Kidney capillary endothelial cell (primary cell): ENCODE measurements at regions not wholly inside any gene's neighbourhood (a gene's known extent, or its start where the extent isn't known, plus 50 kb on each side); places are given as distances from the start of the nearest gene placed in this dataset.

Experiments used
- DNase-seq: peaks from one replicate; pipeline ENCODE4 v3.0.0-alpha.2; 2018; ENCODE audit warnings: low spot score

DNA sequence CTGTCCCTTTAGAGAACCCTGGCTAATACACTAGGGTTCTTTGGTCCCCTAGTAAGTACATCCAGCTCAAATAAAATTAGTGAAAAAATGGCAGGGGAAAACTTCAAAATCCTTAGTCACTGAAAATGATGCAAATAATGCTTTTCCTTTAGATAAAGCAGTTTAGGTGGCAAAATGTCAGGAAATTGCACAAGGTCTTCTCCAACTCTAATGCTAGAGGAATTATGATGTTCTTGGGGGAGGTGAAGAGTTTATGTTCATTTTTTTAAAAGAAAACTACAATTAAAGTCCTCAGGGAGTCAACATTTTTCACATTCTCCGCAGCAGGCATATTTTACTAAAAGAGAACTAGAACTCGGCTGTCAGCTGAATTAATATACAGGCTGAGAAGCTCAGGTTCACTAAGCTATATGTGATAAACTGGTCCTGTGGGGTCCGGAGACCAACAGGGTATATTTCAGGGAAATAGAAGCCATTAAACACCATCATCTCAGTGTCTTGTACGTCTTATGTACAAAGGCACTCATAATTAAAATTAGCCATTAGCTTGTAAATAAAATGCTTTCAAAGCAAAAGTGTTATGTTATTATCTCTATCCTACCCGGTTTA, 1164.7 kb upstream of the AUTS2 start:
- no peak for DNase-seq

DNA sequence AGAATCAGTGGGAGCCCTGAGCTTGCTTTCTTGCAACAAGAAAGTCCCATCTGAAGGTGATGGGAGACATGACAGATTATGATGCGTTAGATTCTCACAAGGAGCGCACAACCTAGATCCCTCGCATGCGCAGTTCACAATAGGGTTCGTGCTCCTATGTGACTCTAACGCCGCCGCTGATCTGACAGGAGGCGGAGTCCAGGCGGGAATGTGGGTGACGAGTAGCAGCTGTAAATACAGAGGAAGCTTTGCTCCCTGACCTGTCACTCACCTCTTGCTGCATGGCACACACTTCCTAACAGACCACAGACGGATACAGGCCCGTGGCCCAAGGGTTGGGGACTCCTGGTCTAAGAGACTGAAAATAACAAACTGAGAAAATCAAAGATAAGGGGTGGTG, 1163.4 kb upstream of the AUTS2 start:
- no peak for DNase-seq

DNA sequence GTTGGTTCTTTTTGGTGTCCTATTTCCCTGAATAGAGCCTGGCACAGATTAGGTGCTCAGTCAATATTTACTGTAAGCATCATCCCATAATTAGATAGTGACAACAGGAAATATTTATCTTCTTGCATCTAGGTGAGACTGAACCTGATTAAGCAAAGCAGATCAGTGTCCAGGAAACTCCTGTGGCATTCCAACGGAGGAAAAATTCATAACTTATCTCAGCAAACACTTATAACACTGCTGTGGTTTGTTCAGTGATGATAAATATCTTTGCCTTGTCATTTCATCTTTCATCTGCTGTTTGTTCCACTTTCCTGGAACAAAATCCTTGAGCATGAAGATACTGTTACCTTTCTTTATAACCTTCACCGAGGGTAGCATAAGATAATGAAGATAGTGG, 1160.3 kb upstream of the AUTS2 start:
- DNase-seq = no peak

DNA sequence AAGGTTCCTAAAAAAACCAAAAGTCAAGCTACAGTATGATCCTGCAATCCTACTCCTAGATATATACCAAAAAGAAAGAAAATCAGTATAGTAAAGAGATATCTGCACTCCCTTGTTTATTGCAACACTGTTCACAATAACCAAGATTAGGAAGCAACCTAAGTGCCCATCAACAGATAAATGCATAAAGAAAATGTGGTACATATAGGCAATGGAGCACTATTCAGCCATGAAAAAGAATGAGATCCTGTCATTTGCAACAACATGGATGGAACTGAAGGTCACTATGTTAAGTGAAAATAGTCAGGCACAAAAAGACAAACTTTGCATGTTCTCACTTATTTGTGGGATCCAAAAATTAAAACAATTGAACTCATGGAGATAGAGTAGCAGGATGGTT, 1159.5 kb upstream of the AUTS2 start:
- no peak for DNase-seq

DNA sequence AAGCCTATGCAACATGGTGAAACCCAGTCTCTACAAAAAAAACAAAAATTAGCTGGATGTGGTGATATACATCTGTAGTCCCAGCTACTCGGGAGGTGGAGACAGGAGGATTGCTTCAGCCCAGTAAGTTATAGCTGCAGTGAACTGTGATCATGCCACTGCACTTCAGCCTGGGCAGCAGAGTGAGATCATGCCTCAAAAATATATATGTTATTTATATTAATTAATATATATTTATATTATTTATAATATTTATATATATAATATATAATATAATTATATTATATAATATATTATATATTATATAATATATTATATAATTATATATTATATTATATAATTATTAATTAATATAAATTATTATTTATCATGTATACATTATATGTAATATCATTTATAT, 1158.4 kb upstream of the AUTS2 start:
- DNase-seq = no peak

DNA sequence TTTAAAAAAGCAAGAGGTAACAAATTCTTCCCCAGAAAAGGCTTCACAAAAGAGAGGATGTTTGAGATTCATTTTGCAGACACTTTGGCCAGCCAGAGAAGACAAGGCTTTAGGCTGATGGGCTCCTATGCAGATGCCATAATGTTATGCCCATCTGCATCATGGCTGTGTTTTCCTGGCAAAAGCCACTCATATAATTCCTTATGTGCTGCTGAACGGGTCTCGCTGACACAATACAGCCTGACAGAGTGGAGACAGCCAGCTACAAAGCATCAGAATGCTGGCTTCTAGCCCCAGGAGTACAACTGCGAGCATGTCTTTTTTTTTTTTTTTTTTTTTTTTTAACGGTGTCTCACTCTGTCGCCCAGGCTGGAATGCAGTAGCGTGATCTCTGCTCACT, 1157.4 kb upstream of the AUTS2 start:
- DNase-seq = no peak

DNA sequence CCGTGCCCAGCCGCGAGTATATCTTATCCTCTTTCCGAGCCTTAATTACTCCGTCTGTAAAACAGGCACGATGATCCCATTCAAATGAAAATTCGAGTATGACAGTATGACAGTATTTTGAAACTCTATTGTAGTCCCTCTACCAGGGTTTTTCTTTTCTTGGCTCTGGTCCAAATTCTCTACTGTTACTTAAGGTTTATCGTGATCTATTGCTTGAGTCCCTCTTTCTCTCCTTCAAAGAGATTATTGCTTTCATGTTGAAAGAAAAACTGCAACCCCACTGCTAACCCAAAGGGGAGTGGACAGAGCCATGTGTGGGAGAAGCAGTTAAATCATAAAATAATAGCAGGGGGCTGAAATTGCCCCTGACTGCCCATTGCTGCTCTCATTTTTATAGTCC, 1156.6 kb upstream of the AUTS2 start:
- DNase-seq = no peak

DNA sequence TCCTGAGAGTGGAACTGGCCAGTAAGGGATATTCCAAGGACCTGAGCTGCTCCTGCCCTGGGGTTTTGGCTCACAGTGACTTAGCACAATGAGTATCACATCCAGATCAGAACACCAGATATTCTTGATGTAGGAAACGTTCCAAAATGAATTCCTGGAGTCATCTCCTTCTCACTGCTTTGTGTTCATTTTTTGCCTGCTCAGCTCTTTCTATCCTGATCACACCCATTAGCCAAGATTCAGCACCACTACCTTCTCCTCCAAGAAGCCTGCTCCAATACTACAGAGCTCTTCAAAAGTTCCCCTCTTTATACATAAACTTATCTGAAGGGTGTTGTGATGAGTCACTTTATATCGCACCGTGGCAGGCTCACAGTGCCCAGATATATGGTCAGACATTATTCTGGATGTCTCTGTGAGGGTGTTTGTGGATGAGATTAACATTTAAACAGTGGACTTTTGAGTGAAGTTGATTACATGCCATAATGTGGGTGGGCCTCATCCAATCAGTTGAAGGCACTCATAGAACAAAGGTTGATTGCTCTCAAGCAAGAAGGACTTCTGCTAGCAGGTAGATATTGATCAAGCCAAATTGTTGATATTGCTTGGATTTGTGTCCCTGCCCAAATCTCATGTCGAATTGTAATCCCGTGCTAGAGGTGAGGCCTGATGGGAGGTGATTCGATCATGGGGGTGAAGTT, 1155.2 kb upstream of the AUTS2 start:
- DNase-seq = no peak

DNA sequence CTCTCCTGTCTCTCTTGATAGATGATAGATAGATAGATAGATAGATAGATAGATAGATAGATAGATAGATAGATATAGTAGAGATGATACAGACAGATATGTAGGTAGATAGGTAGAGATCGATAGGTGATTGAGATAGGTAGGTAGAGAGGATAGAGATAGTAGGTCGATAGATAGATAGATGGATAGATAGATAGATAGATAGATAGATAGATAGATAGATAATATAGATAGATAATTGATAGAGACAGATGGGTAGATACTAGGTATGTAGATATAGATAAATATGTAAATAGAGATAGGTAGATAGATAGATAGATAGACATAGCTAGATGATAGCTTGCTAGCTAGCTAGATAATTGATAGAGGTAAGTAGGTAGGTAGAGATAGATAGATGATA, 1154.2 kb upstream of the AUTS2 start:
- no peak for DNase-seq

DNA sequence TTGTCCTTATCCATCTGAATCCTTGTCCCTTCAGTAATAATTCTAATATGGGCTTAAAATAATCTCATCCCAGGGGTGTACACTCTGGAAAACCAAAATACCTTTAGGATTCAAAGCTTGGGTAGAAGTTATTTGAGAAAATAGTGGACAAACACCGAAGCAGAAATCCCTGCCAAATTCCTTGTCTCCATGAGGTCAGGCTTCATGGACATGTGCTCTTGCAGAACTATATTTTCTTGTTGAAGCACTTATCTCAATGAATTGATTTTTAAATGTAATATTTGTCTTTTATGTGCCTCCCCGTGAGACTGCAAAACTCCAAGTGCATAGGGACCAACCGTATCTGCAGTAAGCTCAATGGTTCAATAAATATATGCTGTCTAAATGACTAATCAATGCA, 1153.3 kb upstream of the AUTS2 start:
- DNase-seq = no peak

DNA sequence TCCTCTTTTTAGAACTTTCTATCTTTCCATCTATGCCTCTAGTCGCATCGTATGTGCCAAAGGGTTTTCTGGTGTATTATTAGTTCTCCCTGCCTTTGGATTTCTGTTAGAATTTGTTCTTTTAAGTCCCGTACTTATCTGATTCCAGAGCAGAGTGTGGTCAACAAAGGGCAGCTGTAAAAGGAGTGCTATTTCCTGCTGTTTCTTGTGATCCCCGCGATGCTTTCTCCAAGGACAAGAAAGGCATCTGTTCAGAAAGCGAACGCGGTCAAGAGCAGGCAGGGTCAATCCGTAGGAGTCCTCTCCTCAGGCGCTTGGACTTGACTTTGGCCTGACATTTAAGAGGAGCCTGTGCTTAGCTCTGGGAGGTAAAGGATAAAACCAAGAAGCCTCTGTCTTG, 1152.1 kb upstream of the AUTS2 start:
- DNase-seq = no peak

DNA sequence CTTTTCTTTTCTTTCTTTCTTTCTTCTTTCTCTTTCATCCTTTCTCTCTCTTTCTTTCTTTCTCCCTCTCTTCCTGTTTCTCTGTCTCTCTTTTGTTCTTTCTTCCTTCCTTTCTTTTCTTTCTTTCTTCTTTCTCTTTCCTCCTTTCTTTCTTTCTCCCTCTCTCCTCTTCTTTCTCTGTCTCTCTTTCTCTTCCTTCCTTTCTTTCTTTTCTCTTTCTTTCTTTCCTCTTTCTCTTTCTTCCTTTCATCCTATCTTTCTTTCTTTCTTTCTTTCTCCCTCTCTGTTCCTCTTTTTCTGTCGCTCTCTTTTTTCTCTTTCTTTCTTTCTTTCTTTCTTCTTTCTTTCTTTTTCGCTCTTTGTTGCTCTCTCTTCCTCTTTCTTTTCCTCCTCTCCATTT, 1149.2 kb upstream of the AUTS2 start:
- no peak for DNase-seq

DNA sequence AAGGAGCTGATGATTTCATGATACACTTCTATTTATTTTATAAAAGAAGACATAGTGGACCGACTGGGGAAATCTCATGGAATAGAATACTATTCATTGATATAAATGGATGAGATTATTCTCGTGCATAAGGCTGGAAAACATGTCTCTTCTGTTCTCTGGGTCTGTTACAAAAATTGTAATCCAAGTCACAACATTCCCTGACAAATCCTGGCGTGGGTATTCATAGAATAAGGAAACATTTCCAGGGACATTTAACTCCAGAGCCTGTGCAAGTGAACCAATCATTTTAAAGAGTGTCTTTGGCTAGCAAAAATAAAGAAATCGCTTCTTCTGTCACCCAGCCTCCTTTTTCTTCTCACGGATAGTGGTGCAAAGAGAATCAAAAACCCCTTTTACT, 1148.5 kb upstream of the AUTS2 start:
- DNase-seq = no peak

DNA sequence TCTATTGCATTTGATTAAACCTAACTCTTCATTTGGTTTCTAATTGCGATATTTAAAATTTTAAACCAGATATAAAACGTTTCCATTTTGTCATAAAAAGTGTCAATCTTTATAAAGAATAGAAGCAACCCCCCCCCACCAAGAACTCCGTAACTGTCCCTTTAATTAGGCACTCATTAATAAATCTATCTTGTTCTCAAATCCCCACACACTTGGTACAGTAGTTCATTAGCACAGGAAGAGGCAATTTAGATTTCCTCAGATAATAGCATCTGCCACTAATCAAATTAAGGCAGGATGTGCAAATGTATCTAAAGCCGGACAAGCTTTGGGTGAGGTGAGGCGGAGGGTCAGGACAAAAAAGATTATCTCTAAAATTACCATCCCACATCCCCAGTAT, 1143.3 kb upstream of the AUTS2 start:
- no peak for DNase-seq

DNA sequence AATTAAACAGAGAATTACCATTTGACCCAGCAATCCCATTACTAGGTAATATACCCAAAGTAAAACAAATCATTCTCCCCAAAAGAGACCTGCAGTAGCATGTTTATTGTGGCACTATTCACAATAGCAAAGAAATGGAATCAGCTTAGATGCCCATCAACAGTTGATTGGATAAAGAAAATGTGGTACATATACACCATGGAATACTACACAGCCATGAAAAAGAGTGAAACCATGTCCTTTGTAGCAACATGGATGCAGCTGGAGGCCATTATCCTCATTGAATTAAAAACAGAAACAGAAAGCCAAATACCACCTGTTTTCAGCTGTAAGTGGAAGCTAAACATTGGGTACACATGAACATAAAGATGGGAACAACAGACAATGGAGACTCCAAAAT, 1141.8 kb upstream of the AUTS2 start:
- no peak for DNase-seq

DNA sequence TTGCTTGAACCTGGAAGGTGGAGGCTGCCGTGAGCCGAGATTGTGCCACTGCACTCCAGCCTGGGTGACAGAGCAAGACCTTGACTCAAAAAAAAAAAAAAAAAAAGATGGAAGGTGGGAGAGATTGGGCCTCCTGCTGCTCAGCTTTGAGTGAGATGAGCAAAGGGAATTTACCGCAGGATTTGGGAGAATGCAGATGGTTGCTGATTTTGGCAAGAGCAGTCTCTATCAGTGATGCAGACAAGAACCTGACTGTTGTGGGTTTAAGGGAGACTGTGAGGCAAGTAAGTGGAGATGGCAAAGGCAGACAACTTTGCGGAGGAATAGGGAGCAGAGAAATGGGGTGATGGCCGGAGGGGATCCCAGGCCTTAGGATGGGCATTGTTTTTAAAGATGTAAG, 1140.8 kb upstream of the AUTS2 start:
- no peak for DNase-seq

DNA sequence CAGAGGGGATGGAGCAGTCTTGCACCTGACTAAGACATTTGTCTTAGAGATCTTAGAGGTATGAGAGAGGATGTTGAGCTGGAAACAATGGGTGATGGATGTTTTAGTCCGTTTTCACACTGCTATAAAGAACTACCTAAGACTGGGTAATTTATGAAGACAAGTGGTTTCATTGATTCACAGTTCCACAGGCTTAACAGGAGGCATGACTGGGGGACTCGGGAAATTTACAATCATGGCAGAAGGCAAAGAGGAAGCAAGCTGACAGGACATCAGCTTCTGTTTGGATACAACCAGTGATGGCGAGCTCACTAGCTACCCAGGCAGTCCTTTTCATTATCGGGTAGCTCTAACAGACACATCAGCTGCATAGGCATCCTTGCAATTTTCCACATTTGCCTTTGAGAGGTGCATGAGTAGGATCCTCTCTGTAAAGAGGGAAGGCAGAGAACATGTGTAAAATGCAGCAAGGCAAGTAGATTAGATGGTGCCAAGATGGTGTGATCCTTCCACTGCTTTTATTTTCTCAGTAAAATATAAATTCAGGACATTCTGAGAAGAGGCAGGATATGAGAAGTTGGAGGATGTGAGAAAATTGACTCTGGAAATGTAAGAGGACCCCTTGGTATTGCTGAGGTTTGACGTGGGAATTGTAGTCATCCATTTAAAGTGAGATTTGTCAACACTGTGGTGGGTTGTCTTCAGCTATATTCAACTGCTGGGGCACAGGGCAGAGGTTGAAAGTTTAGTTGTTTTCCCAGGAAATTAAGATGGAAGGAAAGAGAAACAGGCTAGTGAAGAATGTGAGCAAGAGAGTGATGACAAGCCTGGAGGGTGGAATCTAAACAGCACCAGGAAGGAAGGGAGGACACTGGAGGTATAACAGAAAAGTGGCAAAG, 1140.0 kb upstream of the AUTS2 start:
- no peak for DNase-seq

DNA sequence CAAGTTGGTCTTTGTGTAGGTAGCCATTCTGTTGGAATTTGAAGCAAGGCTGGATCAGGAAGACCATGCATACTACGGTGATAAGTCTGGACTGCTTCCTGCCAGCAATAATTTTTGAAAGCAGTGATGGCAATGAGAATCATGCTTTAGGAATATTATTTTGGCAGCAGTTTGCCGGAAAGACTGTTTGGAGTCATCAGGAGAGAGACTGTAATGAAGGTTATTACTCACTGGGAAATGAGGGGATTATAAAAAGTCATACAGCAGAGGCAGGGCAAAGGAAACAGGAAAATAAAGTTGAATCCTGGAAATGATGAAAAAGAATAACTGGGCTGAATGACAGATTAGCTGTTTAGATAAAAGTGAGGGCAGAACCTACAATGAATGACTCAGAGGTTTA, 1136.8 kb upstream of the AUTS2 start:
- DNase-seq = peak; percentile 8

DNA sequence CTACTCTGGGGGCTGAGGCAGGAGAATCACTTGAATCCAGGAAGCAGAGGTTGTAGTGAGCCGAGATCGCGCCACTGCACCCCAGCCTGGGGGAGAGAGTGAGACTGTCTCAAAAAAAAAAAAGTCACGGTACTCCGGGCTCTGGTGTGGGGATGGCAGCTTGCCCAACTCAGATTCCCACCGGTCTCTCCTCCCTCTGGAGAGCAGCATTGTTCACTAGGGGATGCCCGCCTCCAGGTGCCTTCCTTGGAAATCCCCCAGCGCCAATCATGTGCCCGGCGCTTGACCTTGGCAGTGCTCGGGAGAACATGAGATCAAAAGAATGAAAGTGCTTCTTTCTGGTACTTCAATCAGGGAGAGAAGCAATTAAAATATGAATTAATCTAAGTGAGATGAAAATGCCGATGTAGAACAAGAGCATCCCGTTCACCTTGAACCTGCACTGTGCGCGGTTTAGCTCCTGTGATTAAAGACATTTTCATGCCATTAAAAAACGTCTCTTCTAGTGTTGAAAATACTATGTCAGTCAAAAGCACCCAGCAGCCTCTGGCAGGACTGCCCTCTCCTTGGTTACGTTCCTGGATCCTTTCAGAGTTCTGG, 1127.3 kb upstream of the AUTS2 start:
- no peak for DNase-seq

DNA sequence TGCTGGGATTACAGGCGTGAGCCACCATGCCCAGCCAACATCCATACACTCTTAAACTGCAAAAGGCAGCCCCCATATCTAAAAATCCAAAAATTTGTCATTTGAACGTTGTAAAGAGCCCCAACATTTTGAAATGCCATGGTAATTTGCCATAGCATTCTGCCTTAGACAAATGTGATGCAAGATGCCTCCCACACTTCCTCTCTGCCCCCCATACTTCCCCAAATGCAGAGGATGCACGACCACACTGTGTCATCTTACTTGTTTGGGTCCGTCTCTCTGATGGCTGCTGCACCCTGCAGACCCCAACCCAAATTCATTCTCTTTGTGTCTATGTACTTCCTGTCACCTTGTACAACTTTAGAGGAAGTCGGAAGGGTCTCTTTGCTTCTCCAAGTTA, 1125.6 kb upstream of the AUTS2 start:
- no peak for DNase-seq

DNA sequence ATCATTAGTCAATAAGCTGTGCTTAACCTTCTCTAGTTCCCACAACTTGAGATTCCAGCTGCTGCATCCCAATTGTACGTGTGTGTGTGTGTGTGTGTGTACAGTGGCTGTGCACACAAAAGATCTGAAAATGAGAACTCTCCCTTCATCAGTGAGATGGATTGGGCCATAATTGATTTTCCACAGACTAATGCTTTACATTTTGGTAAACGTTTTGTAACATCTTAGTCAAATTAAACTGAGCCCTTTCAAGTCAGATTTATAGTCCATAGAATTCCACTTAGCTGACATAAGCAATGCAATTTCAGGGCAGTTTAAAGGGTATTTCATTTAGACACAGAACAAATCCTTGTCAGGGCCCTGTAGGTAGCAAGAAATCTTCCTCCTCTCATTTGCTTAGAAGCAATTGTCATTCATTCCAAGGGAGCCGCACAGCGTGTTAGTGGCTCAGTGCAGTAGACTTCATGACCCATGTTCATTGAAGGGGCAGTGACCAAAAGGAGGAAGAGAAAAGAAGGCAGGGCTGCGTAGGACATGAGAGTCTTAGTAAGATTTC, 1123.5 kb upstream of the AUTS2 start:
- DNase-seq = no peak

DNA sequence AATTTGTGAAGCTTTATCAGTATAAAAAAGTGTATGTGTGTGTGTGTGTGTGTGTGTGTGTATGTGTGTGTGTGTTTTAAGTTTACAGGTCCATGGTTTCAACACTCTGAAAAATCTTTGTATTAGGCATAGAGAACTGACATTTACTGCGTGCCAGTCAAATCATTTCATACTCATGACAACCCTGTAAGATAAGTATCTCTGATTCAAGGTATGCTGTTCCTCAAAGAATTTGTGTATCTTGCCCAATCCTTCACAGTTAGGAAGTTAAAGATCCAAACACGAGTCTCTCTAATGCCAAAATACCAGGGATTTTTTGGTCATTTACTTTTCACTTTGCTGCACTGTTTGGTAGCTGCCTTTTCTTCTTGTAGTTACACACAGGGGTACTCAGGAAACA, 1121.3 kb upstream of the AUTS2 start:
- no peak for DNase-seq

DNA sequence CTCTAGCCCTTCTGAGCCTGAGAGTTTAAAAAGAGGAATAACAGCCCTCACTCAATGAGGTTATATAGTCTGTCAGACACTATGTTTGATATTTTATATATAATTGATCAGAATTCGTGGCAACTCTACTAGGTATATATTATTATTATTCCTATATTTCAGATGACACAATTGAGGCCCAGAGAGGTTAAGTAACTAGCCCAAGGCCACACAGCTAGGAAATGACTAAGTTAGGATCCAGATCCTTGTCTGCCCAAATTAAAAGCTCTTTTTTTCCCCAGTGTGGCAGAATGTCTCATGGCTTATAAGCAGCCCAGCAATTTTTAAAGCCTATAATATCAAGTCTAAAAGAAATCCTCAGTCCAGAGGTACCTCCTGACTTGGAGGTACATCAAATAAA, 1119.9 kb upstream of the AUTS2 start:
- DNase-seq = no peak
